Fibroblast of lung (primary cell): ENCODE measurements at regions not wholly inside any gene's neighbourhood (a gene's known extent, or its start where the extent isn't known, plus 50 kb on each side); places are given as distances from the start of the nearest gene placed in this dataset.
A peak's percentile ranks its signal among the peaks of the same experiment; 100 is the strongest.

Source experiments
- DNase-seq, 2 donors: peaks; one replicate each; pipeline versions ENCODE4 v3.0.0 to v3.0.0-alpha.2; 2010; ENCODE audit warnings: low read depth in 2 of 2
- H2AFZ ChIP-seq: 2 replicates; pipeline ENCODE4 v1.5.1; 2012; ENCODE audit warnings: low read length, control low read depth, inconsistent platforms
- H3K27ac ChIP-seq: 2 replicates; pipeline ENCODE4 v1.5.1; 2011; ENCODE audit warnings: low read length, control low read depth; ENCODE audit not compliant: insufficient read depth
- H3K27me3 ChIP-seq: 2 replicates; pipeline ENCODE4 v1.5.1; 2011; ENCODE audit warnings: mild to moderate bottlenecking, low read length; ENCODE audit not compliant: control insufficient read depth, insufficient read depth
- H3K36me3 ChIP-seq: 2 replicates; pipeline ENCODE4 v1.5.1; 2011; ENCODE audit warnings: low read length; ENCODE audit not compliant: control insufficient read depth, insufficient read depth
- H3K4me1 ChIP-seq: 2 replicates; pipeline ENCODE4 v1.5.1; 2011; ENCODE audit warnings: low read length; ENCODE audit not compliant: control insufficient read depth, insufficient read depth; ENCODE audit errors: extremely low read depth
- H3K4me2 ChIP-seq: 2 replicates; pipeline ENCODE4 v1.5.1; 2011; ENCODE audit warnings: low read length, control low read depth; ENCODE audit not compliant: insufficient read depth; ENCODE audit errors: extremely low read depth
- H3K4me3 ChIP-seq, 4 experiments: fragments of 200-600 bp in 1 of 4; sonication (generic) in 1 of 4; replicated peaks in 1 of 4; 2 replicates each; pipeline ENCODE4 v1.5.1; 2011 to 2016; ENCODE audit warnings: low read length in 4 of 4, low read depth in 3 of 4, mild to moderate bottlenecking in 3 of 4, control low read depth in 2 of 4, inconsistent platforms in 1 of 4, mixed read lengths in 1 of 4; ENCODE audit not compliant: insufficient read depth in 1 of 4; ENCODE audit errors: control extremely low read depth in 1 of 4
- H3K79me2 ChIP-seq: 2 replicates; pipeline ENCODE4 v1.5.1; 2012; ENCODE audit warnings: mild to moderate bottlenecking, low read length, inconsistent platforms; ENCODE audit not compliant: control insufficient read depth, insufficient read depth
- H3K9ac ChIP-seq: 2 replicates; pipeline ENCODE4 v1.5.1; 2011; ENCODE audit warnings: mild to moderate bottlenecking, low read length, control low read depth; ENCODE audit not compliant: insufficient read depth
- H3K9me3 ChIP-seq: 2 replicates; pipeline ENCODE4 v1.5.1; 2012; ENCODE audit warnings: low read depth, low read length; ENCODE audit not compliant: control insufficient read depth, insufficient read depth
- H4K20me1 ChIP-seq: 2 replicates; pipeline ENCODE4 v1.5.1; 2011; ENCODE audit warnings: low read length; ENCODE audit not compliant: control insufficient read depth, insufficient read depth; ENCODE audit errors: extremely low read depth
- EZH2 ChIP-seq: IDR thresholded peaks from 2 replicates; pipeline ENCODE4 v1.5.1; 2012; ENCODE audit warnings: low read length, control low read depth, mild to moderate bottlenecking; ENCODE audit errors: missing control alignments
- TF ChIP-seq, protein P1 (sequence below), 2 donors: IDR thresholded peaks in 1 of 2; conservative IDR thresholded peaks in 1 of 2; 1 replicate in 1 of 2; 2 replicates in 1 of 2; pipeline ENCODE4 v1.5.1; 2011 to 2012; ENCODE audit warnings: low read length in 2 of 2, control low read depth in 1 of 2, inconsistent platforms in 1 of 2, low read depth in 1 of 2, mild to moderate bottlenecking in 1 of 2

DNA sequence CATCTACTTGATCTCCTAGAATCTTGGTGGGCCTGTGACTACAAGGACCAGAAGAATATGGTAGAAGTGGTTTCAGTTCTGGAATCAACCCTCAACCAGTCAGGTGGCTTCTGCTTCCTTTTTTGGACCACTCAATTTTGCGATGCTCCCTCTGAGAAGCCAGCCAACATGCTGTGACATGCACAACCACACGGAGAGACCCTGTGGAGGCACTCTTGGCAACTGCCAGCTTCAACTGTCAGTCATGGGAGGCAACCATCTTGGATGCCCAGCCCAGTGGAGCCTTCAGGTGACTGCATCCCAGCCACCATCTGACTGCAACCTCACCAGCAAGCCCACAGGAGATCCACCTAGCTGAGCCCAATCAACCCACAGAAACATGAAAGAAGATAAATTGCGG is 137.3 kb downstream of the FAM114A2 start:
- Histone ChIP-seq H3K27ac (no peak overlapping the region), H3K9ac (no peak overlapping the region), H3K4me1 (peaks cover 9% of the 10 kb centered on the region), H3K27me3 (no peaks in the 10 kb centered on the region), H2AFZ (no peak overlapping the region), H3K9me3 (no peaks in the 10 kb centered on the region), H3K36me3 (no peaks in the 10 kb centered on the region), H4K20me1 (no peaks in the 10 kb centered on the region), H3K4me3 (no peak overlapping the region), H3K79me2 (no peaks in the 10 kb centered on the region), H3K4me2 (no peak overlapping the region)
- TF ChIP-seq EZH2: no peak
- TF ChIP-seq, protein P1, sequence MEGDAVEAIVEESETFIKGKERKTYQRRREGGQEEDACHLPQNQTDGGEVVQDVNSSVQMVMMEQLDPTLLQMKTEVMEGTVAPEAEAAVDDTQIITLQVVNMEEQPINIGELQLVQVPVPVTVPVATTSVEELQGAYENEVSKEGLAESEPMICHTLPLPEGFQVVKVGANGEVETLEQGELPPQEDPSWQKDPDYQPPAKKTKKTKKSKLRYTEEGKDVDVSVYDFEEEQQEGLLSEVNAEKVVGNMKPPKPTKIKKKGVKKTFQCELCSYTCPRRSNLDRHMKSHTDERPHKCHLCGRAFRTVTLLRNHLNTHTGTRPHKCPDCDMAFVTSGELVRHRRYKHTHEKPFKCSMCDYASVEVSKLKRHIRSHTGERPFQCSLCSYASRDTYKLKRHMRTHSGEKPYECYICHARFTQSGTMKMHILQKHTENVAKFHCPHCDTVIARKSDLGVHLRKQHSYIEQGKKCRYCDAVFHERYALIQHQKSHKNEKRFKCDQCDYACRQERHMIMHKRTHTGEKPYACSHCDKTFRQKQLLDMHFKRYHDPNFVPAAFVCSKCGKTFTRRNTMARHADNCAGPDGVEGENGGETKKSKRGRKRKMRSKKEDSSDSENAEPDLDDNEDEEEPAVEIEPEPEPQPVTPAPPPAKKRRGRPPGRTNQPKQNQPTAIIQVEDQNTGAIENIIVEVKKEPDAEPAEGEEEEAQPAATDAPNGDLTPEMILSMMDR (conservative IDR thresholded peaks at IDR 0.05 in 1 of 2, IDR thresholded peaks at IDR 0.05 in 1 of 2; ENCODE audit: low read depth in 1 of 2, low read length in 2 of 2): no peak
- no peak for DNase-seq

DNA sequence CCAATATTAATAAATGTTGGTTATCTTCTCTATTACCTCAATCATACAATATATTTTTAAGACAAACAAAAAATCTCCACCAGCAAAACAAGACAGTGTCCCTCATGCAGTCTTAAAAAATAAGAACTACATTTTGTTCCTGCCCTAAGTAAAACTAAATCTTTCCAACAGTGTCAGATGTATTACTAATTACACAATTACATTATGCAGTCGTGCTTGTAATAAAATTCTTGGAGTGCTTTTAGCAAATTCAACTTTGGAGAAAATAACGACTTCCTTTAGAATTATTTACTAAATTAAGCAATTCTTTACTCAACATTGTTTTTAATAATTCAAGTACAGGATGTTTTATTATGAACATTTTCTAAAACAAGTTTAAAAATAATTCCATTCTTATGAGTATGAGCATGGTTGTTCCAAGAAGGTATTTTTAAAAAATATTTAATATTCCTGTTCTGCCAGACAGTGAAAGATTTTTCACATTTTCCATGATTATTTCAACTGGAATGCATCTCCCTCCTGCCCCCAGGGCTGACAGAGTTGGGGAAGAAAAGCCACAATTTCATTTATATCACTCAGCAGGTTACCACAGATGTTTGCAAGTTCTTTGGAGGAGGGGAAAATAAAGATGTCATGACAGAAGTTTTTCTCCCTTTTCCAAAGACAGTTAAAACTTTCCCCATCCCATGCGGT is 137.9 kb downstream of the FAM114A2 start:
- no peak overlapping the region for H3K27ac ChIP-seq
- peak; percentile 62 to 89 for DNase-seq
- H3K4me3 ChIP-seq: no peak overlapping the region
- no peaks in the 10 kb centered on the region for H3K36me3 ChIP-seq
- H3K9me3 ChIP-seq: no peaks in the 10 kb centered on the region
- no peaks in the 10 kb centered on the region for H3K79me2 ChIP-seq
- H3K9ac ChIP-seq: no peak overlapping the region
- no peak overlapping the region for H2AFZ ChIP-seq
- H3K4me2 ChIP-seq: no peak overlapping the region
- TF ChIP-seq EZH2: no peak
- TF ChIP-seq, protein P1 (conservative IDR thresholded peaks at IDR 0.05 in 1 of 2, IDR thresholded peaks at IDR 0.05 in 1 of 2; ENCODE audit: low read depth in 1 of 2, low read length in 2 of 2): no peak
- peaks cover 9% of the 10 kb centered on the region for H3K4me1 ChIP-seq
- H3K27me3 ChIP-seq: no peaks in the 10 kb centered on the region
- H4K20me1 ChIP-seq: no peaks in the 10 kb centered on the region

DNA sequence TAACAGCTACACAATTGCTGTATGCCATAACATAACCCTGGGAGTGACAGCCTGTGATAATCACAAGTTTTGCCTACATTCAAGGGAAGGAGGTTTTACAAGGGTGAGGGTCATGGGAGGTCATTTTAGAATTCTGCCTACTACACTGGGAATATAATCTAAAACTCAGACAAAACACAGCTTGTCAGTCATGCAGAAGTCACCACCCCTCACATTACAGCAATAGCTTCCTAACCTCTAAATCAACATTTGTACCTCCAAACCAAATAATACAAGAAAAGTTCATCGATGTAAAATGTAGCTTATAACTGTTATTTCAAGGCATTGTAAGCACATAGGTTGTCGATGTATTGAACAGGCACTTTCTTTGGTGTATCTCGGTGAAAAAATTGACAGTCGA is 139.0 kb downstream of the FAM114A2 start:
- no peak overlapping the region for H3K27ac ChIP-seq
- no peaks in the 10 kb centered on the region for H3K79me2 ChIP-seq
- no peak overlapping the region for H3K4me2 ChIP-seq
- H3K4me3 ChIP-seq: no peak overlapping the region
- no peaks in the 10 kb centered on the region for H4K20me1 ChIP-seq
- H3K27me3 ChIP-seq: no peaks in the 10 kb centered on the region
- no peaks in the 10 kb centered on the region for H3K9me3 ChIP-seq
- TF ChIP-seq EZH2: no peak
- TF ChIP-seq, protein P1 (conservative IDR thresholded peaks at IDR 0.05 in 1 of 2, IDR thresholded peaks at IDR 0.05 in 1 of 2; ENCODE audit: low read depth in 1 of 2, low read length in 2 of 2): no peak
- peaks cover 9% of the 10 kb centered on the region for H3K4me1 ChIP-seq
- no peak for DNase-seq
- no peaks in the 10 kb centered on the region for H3K36me3 ChIP-seq
- H2AFZ ChIP-seq: no peak overlapping the region
- no peak overlapping the region for H3K9ac ChIP-seq
